GM13977 (cell line): ENCODE measurements at regions not wholly inside any gene's neighbourhood (a gene's known extent, or its start where the extent isn't known, plus 50 kb on each side); places are given as distances from the start of the nearest gene placed in this dataset.

Source experiments
- DNase-seq: peaks from one replicate; pipeline ENCODE4 v3.0.0; 2012; ENCODE audit warnings: low spot score
- in situ Hi-C: fragments of 300-500 bp; cut with MboI; formaldehyde crosslinking; loops from one replicate; pipeline ENCODE4 v1.12.0; 2022; ENCODE audit warnings: low sequenced_read_pairs, low pct_unique_long_range_greater_than_20kb, mixed read lengths, inconsistent platforms; ENCODE audit not compliant: unreplicated experiment
- TF ChIP-seq, protein P1 (sequence below): IDR thresholded peaks from 2 replicates; pipeline ENCODE4 v1.5.1; 2012; ENCODE audit warnings: mild to moderate bottlenecking, control low read depth; ENCODE audit not compliant: insufficient read depth; ENCODE audit errors: extremely low read depth, missing control alignments

- TF ChIP-seq, protein P1, sequence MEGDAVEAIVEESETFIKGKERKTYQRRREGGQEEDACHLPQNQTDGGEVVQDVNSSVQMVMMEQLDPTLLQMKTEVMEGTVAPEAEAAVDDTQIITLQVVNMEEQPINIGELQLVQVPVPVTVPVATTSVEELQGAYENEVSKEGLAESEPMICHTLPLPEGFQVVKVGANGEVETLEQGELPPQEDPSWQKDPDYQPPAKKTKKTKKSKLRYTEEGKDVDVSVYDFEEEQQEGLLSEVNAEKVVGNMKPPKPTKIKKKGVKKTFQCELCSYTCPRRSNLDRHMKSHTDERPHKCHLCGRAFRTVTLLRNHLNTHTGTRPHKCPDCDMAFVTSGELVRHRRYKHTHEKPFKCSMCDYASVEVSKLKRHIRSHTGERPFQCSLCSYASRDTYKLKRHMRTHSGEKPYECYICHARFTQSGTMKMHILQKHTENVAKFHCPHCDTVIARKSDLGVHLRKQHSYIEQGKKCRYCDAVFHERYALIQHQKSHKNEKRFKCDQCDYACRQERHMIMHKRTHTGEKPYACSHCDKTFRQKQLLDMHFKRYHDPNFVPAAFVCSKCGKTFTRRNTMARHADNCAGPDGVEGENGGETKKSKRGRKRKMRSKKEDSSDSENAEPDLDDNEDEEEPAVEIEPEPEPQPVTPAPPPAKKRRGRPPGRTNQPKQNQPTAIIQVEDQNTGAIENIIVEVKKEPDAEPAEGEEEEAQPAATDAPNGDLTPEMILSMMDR = no peak
These were observed 879.2 kb upstream of the INTU start for GRCh38 chr4:126753592-126753991.

GRCh38 chr4:126755506-126755905 is 877.3 kb upstream of the INTU start:
- no peak for DNase-seq
- in situ Hi-C loops = no loop called here
- TF ChIP-seq, protein P1 = no peak

More at GRCh38 chr4:126753592-126753991, 879.2 kb upstream of the INTU start:
- in situ Hi-C loops = no loop called here
- DNase-seq = no peak

GRCh38 chr4:126756050-126756829 is 876.5 kb upstream of the INTU start:
- in situ Hi-C loops = no loop called here
- TF ChIP-seq, protein P1 = no peak
- DNase-seq = no peak

GRCh38 chr4:126757219-126757618 is 875.5 kb upstream of the INTU start:
- no peak for DNase-seq
- in situ Hi-C loops = no loop called here
- TF ChIP-seq, protein P1 = no peak

- no peak for DNase-seq
- in situ Hi-C loops = no loop called here
- TF ChIP-seq, protein P1 = no peak
These were observed 874.3 kb upstream of the INTU start for GRCh38 chr4:126758493-126758892.

DNA sequence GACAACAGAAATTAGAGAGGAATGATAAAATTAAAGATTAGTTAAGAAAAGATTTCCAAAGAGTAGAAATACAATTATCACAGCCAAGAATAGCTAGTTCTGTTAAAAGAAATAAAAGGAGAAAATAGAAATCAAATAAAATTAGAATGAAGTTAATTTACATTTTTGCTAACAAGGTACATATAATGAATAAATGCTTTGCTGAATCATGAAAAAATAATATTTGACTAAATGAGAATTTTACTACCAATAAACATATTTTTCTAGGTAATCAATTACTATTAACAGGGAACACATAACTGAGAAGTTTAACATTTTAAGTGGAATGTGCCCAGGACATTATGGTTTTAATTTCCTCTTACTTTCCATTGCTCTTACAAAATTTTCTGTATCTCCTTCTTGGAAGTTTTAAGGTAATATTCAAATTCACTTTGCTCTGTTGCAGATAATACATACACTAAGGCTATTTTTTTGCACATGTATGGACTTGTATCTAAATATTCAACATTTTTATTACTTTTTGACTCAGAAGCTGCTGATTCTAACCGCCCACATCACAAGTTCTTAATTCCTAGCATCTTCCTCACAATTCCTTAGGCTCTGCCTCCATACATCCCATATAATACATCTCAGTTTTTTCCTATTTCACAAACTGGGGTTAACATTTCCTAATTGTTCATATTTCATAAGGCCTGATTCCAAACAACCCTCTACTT is 870.7 kb upstream of the INTU start:
- in situ Hi-C loops = no loop called here
- no peak for DNase-seq
- TF ChIP-seq, protein P1 = no peak
